NOMO-1 (cell line): ENCODE measurements at regions not wholly inside any gene's neighbourhood (a gene's known extent, or its start where the extent isn't known, plus 50 kb on each side); places are given as distances from the start of the nearest gene placed in this dataset.

Experiments
- DNase-seq, 2 experiments: peaks; one replicate each; lab custom pipeline; 2025; ENCODE audit not compliant: unreplicated experiment in 2 of 2; lab: John Stamatoyannopoulos, UW

GRCh38 chr11:123261345-123262106 lies 66.5 kb upstream of the CLMP start:
- peak; percentile 68 to 82 for DNase-seq

- DNase-seq, result no peak
These were observed 65.6 kb upstream of the CLMP start for GRCh38 chr11:123260511-123261211.

GRCh38 chr11:123258877-123259276 lies 63.8 kb upstream of the CLMP start:
- DNase-seq, result no peak

GRCh38 chr11:123257370-123257769 lies 62.3 kb upstream of the CLMP start:
- no peak for DNase-seq

- DNase-seq, result no peak
These were observed 60.9 kb upstream of the CLMP start for GRCh38 chr11:123255909-123256308.

- DNase-seq, result no peak
These were observed 59.3 kb upstream of the CLMP start for GRCh38 chr11:123254357-123254756.

- DNase-seq, result no peak
These were observed 58.9 kb upstream of the CLMP start for GRCh38 chr11:123253911-123254310.

GRCh38 chr11:123253223-123253622 lies 58.2 kb upstream of the CLMP start:
- DNase-seq, result no peak

- no peak for DNase-seq
These were observed 56.8 kb upstream of the CLMP start for GRCh38 chr11:123251657-123252344.

- DNase-seq, result no peak
These were observed 56.0 kb upstream of the CLMP start for GRCh38 chr11:123250892-123251656.

GRCh38 chr11:123249354-123249753 lies 54.3 kb upstream of the CLMP start:
- DNase-seq, result no peak

- no peak for DNase-seq
These were observed 52.8 kb upstream of the CLMP start for GRCh38 chr11:123247813-123248379.

- DNase-seq, result no peak
These were observed 52.4 kb upstream of the CLMP start for GRCh38 chr11:123247496-123247799.

- peak; percentile 68 to 80 for DNase-seq
These were observed 51.9 kb upstream of the CLMP start for GRCh38 chr11:123246749-123247495.

- DNase-seq, result no peak
These were observed 50.5 kb upstream of the CLMP start for GRCh38 chr11:123245567-123245966.
